NCI-H774 (cell line): ENCODE measurements at regions not wholly inside any gene's neighbourhood (a gene's known extent, or its start where the extent isn't known, plus 50 kb on each side); places are given as distances from the start of the nearest gene placed in this dataset.

Experiments
- DNase-seq: peaks from one replicate; lab custom pipeline; 2025; lab: John Stamatoyannopoulos, UW

DNA sequence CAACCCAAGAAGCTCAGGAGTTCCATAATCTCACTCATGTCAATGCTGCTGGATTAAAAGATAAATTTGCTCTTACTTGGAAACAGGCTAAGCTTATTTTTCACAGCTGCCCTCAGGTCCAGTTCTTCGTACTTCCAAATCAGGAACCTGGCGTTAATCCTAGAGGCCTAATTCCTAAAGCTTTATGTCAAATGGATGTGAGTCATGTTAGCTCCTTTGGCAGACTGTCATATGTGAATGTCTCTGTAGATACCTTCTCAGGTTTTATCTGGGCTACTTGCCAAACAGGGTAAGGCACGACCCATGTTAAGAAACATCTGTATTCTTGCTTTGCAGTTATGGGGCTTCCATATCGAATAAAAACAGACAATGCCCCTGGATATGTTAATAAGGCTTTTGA is 504.6 kb downstream of the ALG10 start:
- no peak for DNase-seq

GRCh38 chr12:34547276-34547675 is 525.0 kb downstream of the ALG10 start:
- no peak for DNase-seq

DNA sequence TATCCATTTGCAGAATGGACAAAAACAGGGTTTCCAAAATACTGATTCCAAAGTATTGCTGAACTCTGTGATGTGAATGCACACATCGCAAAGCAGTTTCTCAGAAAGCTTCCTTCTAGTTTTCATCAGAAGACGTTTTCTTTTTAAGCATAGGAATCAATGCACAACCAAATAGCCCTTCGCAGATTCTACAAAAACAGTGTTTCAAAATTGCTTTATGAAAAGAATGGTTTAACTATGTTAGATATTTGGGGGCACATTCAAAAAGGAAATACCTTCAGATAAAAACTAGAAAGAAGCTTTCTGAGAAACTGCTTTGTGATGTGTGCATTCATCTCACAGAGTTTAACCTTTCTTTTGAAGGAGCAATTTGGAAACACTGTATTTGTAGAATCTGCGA is 569.7 kb downstream of the ALG10 start:
- DNase-seq = no peak

DNA sequence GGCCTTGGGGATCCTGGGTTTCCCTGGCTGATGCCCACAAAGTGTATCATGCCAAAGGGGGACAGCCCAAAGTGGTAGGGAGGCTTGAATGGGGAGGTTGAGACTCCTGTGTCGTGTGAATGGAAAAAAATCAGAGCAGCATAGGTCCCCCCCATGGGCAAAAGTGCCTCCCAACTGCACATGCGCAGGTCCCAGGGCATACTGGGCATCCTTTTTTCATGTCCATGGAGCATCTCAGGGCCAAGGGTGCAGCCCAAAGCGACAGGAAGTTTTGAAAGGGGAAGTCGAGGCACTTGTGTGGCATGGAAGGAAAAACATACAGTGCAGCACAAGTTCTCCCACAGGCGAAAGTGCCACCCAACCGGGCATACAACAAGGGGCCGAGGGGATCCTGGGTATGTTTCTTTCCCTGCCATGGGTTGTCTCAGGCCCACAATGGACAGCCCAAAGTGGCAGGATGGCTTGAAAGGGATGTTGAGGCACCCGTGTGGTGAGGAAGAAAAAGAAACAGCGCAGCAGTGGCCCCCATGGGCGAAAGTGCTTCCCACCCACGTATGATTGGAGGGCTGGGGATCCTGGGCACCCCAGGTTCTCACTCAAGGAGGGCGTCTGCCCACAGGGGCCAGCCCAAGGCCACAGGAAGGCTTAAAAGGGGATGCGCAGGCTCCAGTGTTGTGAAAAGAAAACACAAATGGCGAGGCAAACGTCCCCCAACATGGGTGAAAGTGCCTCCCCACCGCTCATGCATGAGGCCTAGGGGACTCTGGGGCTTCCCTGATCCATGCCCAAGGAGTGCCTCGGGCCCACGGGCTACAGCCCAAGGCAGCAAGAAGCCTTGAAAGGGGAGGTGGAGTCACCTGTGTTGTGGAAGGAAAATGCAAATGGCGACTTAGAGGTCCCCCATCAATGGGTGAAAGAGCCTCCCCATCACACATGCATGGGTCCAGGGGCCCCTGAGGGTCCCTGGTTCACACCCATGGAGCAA is 573.7 kb downstream of the ALG10 start:
- no peak for DNase-seq

DNA sequence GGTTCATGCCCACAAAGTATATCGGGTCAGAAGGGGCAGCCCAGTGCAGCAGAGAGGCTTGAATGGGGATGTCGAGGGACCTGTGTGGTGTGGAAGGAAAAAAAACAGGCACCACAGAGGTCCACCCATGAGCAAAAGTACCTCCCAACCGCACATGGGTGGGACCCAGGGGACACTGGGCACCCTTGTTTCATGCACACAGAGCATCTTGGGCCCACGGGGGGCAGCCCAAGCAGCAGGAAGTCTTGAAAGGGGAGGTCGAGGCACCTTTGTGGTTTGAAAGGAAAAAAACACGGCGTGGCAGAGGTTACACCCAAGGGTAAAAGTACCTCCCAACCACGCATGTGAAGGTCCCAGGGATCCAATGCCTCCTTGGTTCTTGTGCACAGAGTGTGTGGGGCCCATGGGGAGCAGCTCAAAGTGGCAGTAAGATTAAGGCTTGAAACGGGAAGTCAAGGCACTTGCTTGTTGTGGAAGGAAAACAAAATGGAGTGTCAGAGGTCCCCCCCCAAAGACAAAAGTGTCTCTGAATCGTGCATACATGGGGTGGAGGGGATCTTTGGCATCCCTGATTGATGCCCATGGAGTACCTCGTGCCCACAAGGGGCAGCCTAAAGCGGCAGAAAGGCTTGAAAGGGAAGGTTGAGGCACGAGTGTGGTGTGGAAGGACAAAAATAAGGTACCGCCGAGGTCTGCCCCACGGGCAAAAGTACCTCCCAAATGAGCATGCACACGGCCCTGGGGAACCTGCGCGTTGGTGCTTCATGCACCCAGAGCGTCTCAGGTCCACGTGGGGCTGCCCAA is 575.5 kb downstream of the ALG10 start:
- no peak for DNase-seq

- DNase-seq = no peak
Observed at GRCh38 chr12:34598352-34598827, 576.1 kb downstream of the ALG10 start.

GRCh38 chr12:34598851-34599529 is 576.7 kb downstream of the ALG10 start:
- no peak for DNase-seq

DNA sequence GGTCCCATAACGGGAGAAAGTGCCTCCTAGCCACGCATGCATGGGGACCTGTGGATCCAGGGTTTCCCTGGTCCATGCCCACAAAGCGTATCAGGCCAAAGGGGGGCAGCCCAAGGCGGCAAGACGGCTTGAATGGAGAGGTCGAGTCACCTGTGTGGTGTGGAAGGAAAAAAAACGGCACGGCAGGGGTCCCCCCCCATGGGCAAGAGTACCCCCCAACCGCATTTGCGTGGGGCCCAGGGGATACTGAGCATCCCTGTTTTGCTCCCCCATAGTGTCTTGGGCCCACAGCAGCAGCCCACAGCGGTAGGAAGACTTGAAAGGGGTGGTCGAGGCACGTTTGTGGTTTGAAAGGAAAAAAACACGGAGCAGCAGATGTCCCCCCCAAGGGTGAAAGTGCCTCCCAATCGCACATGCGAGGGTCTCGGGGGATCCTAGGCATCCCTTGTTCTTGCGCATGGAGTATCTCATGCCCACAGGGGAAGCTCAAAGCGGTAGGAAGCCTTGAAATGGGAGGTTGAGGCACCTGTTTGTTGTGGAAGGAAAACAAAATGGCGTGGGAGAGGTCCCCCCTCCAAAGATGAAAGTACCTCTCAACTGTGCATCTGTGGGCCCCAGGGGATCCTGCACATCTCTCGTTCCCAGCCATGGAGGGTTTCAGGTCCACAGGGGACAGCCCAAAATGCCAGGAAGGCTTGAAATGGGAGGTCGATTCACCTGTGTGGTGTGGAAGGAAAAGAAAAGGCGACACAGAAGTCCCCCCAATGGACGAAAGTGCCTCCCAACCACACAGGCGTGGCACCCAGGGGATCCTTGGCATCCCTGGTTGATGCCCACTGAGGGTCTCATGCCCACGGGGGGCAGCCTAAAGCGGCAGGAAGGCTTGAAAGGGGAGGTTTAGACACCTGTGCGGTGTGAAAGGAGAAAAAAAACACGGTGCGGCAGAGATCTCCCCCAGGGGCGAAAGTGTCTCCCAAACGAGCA is 577.5 kb downstream of the ALG10 start:
- no peak for DNase-seq

DNA sequence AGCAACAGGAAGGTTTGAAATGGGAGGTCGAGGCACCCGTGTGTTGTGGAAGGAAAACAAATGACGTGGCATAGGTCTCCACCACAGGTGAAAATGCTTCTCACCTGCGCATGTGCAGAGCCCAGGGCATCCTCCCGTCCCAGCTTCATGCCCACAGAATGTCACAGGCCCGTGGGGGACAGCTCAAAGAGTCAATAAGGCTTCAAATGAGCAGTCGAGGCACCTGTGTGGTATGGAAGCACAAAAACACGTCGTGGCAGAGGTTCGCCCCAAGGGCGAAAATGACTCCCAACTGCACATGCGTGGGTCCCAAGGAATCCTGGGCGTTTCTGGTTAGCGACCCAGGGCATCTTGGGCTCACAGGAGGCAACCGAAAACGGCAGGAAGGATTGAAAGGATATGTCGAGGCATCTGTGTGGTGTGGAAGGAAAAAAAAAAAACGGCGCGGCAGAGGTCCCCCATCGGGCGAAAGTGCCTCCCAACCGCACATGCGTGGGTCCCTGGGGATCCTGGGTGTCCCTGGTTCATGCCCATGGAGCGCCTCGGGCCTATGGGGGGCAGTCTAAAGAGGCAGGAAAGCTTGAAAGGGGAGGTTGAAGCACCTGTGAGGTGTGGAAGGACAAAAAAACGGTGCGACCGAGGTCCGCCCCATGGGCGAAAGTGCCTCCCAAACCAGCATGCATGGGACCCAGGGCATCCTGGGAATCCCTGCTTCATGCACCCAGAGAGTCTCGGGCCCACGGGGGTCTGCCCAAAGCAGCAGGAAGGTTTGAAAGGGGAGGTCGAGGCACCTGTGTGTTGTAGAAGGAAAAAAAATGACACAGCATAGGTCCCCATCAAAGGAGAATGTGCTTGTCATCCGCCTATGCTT is 578.5 kb downstream of the ALG10 start:
- DNase-seq = no peak

DNA sequence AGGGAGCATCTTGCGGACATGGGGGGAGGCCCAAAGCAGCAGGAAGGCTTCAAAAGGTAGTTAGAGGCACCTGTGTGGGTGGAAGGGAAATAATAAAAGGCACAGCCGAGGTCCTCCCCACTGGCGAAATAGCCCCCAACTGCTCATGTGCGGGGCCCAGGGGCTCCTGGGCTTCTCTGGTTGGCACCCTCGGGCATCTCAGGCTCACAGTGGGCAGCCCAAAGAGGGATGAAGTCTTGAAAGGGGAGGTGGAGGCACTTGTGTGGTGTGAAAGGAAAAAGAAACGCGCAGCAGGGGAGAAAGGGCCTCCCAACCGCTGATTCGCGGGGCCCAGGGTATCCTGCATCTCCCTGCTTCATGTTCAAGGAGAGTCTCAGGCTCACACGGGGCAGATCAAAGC is 579.4 kb downstream of the ALG10 start:
- DNase-seq = no peak

- no peak for DNase-seq
Observed at GRCh38 chr12:34602213-34602940, 580.1 kb downstream of the ALG10 start.

DNA sequence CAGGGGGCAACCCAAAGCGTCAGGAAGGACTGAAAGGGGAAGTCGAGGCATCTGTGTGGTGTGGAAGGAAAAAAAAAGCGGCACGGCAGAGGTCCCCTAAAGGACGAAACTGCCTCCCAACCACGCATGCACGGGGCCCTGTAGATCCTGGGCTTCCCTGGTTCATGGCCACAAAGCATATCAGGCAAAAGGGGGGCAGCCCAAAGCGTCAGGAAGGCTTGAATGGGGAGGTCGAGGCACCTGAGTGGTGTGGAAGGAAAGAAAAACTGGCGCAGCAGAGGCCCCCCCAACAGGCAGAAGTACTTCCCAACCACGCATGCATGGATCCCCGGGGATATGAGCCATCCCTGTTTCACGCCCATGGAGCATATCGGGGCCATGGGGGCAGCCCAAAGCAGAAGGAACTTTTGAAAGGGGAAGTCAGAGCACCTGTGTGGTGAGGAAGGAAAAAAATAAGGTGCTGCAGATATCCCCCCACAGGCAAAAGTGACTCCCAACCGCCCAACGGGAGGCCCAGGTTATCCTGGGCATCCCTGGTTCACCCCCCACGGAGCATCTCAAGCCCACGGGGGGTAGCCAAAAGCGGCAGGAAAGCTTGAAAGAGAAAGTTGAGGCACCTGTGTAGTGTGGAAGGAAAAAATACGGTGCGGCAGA is 581.2 kb downstream of the ALG10 start:
- DNase-seq = no peak

DNA sequence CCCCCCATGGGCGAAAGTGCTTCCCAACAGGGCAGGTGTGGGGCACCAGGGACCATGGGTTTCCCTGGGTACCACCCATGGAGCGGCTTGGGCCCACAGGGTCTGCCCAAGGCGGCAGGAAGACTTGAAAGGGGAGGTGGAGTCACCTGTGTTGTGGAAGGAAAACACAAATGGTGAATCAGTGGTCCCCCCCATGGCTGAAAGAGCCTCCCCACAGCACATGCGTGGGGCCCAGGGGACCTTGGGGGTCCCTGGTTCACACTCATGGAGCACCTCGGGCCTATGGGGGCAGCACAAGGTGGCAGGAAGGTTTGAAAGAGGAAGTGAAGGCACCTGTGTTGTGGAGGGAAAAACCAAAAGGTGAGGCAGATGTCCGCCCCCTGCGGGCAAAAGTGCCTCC is 581.9 kb downstream of the ALG10 start:
- no peak for DNase-seq

- no peak for DNase-seq
Observed at GRCh38 chr12:34604631-34605509, 582.6 kb downstream of the ALG10 start.

DNA sequence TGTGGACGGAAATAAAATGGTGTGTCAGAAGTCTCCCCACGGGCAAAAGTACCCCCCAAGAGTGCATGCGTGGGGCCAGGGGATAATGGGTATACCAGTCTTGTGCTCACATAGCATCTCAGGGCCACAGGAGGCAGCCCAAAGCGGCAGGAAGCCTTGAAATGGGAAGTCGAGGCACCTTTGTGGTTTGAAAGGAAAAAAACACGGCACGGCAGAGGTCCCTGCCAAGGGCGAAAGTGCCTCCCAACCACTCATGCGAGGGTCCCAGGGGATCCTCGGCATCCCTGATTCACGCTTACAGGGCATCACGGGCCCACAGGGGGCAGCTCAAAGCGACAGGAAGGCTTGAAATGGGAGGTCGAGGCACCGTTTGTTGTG is 583.2 kb downstream of the ALG10 start:
- no peak for DNase-seq

DNA sequence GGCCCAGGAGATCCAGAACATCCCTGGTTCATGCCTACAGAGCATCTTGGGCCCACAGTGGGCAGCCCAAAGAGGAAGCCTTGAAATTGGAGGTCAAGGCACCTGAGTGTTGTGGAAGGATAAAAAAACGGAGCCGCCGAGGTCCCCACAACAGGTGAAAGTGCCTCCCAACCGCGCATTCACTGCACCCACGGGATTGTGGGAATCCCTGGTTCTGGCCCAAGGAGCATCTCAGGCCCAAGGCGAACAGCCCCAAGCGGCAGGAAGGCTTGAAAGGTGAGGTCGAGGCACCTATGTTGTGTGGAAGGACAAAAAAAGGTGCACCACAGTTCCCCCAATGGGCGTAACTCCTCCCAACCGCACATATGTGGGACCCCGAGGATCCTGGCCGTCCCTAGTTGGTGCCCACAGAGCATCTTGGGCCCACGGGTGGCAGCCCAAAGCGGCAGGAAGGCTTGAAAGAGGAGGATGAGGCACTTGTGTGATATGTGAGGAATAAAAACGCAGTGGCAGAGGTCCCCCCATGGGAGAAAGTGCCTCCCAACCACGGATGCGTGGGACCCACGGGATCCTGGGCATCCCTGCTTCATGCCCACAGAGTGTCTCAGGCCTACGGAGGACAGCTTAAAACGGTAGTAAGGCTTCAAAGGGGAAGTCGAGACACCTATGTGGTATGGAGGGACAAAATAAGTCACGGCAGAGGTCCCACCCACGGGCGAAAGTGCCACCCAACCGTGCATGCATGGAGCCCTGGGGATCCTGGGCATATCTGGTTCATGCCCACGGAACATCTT is 583.9 kb downstream of the ALG10 start:
- DNase-seq = no peak
